ENCODE measurements at regions not wholly inside any gene's neighbourhood (a gene's known extent, or its start where the extent isn't known, plus 50 kb on each side); places are given as distances from the start of the nearest gene placed in this dataset.

GRCh38 chrX:35868501-35868900 is 51.0 kb upstream of the CFAP47 start:
- TF ChIP-seq CTCF (IDR thresholded peaks at IDR 0.05; ENCODE audit: low read depth, low read length): no peak
- TF ChIP-seq EZH2phosphoT487 (IDR thresholded peaks at IDR 0.05; ENCODE audit: low read depth): no peak

All from OCI-LY3 (cell line).